Right lobe of liver (tissue), 4 donors: ENCODE measurements at regions not wholly inside any gene's neighbourhood (a gene's known extent, or its start where the extent isn't known, plus 50 kb on each side); places are given as distances from the start of the nearest gene placed in this dataset.

ENCODE experiments used
- POLR2A ChIP-seq: fragments of 450-650 bp; IDR thresholded peaks from one replicate; pipeline ENCODE4 v1.6.1; 2017; ENCODE audit warnings: antibody characterized with exemption, mild to moderate bottlenecking
- TF ChIP-seq, protein P1 (sequence below), 4 donors: fragments of 200-600 bp in 3 of 4; fragments of 450-650 bp in 1 of 4; IDR thresholded peaks; one replicate each; pipeline versions ENCODE4 v1.5.1 to v1.8.0; 2016 to 2022; ENCODE audit warnings: antibody characterized with exemption in 4 of 4, mild to moderate bottlenecking in 2 of 4
- donor health status: DM: no; HTN: no; CAD: no.
- donor health status: DM: no; HTN: no; CAD: no.
- donor health status: DM: no; HTN: yes; CAD: no.

DNA sequence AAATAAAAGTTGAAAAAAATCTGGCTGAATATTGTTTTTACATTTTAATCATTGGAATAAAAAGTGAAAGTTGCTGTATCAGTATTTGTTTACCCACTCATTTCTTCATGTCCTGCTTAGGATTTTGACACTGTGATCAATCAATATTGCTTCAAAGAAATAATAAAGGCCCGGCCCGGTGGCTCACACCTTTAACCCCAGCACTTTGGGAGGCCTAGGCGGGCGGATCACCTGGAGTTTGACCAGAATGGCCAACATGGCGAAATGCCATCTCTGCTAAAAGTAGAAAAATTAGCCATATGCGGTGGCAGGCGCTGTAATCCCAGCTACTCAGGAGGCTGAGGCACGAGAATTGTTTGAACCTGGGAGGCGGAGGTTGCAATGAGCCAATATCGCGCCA, 93.7 kb upstream of the CTNND2 start:
- TF ChIP-seq, protein P1, sequence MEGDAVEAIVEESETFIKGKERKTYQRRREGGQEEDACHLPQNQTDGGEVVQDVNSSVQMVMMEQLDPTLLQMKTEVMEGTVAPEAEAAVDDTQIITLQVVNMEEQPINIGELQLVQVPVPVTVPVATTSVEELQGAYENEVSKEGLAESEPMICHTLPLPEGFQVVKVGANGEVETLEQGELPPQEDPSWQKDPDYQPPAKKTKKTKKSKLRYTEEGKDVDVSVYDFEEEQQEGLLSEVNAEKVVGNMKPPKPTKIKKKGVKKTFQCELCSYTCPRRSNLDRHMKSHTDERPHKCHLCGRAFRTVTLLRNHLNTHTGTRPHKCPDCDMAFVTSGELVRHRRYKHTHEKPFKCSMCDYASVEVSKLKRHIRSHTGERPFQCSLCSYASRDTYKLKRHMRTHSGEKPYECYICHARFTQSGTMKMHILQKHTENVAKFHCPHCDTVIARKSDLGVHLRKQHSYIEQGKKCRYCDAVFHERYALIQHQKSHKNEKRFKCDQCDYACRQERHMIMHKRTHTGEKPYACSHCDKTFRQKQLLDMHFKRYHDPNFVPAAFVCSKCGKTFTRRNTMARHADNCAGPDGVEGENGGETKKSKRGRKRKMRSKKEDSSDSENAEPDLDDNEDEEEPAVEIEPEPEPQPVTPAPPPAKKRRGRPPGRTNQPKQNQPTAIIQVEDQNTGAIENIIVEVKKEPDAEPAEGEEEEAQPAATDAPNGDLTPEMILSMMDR (IDR thresholded peaks at IDR 0.05): no peak
- no peak for TF ChIP-seq POLR2A
